ENCODE measurements at regions not wholly inside any gene's neighbourhood (a gene's known extent, or its start where the extent isn't known, plus 50 kb on each side); places are given as distances from the start of the nearest gene placed in this dataset.
"Not testable (repeated sequence)": the region's sequence is repeated elsewhere in the genome, so short reads cannot be mapped to it uniquely, and the experiment has no call there.

GRCh38 chr13:76829572-76830327 is 56.5 kb downstream of the KCTD12 start:
- H3K27me3 ChIP-seq (ENCODE audit: control insufficient read depth, insufficient read depth, low read length): no peaks in the 10 kb centered on the region

GRCh38 chr13:76828316-76828741 is 57.9 kb downstream of the KCTD12 start:
- H3K36me3 ChIP-seq (replicated peaks; ENCODE audit: control insufficient read depth, insufficient read depth, low read length): no peaks in the 10 kb centered on the region
- DNase-seq: no peak
- no peak overlapping the region for H3K4me3 ChIP-seq (ENCODE audit: insufficient read depth, low read depth, low read length)
- H3K27me3 ChIP-seq (ENCODE audit: control insufficient read depth, insufficient read depth, low read length): no peaks in the 10 kb centered on the region

More at GRCh38 chr13:76829572-76830327, 56.5 kb downstream of the KCTD12 start:
- DNase-seq: no peak
- H3K36me3 ChIP-seq (replicated peaks; ENCODE audit: control insufficient read depth, insufficient read depth, low read length): no peaks in the 10 kb centered on the region
- no peak overlapping the region for H3K4me3 ChIP-seq (ENCODE audit: insufficient read depth, low read depth, low read length)

- Histone ChIP-seq H3K27me3 (ENCODE audit: control insufficient read depth, insufficient read depth, low read length) (no peaks in the 10 kb centered on the region), H3K4me3 (ENCODE audit: insufficient read depth, low read depth, low read length) (no peak overlapping the region), H3K36me3 (replicated peaks; ENCODE audit: control insufficient read depth, insufficient read depth, low read length) (no peaks in the 10 kb centered on the region)
- no peak for DNase-seq
These were observed 59.7 kb downstream of the KCTD12 start for GRCh38 chr13:76826527-76826926.

- Histone ChIP-seq H3K4me3 (ENCODE audit: insufficient read depth, low read depth, low read length) (no peak overlapping the region), H3K36me3 (replicated peaks; ENCODE audit: control insufficient read depth, insufficient read depth, low read length) (no peaks in the 10 kb centered on the region), H3K27me3 (ENCODE audit: control insufficient read depth, insufficient read depth, low read length) (no peaks in the 10 kb centered on the region)
- no peak for DNase-seq
These were observed 60.8 kb downstream of the KCTD12 start for GRCh38 chr13:76825430-76825829.

- peak; percentile 6 for DNase-seq
- H3K27me3 ChIP-seq (ENCODE audit: control insufficient read depth, insufficient read depth, low read length): no peaks in the 10 kb centered on the region
- H3K4me3 ChIP-seq (ENCODE audit: insufficient read depth, low read depth, low read length): no peak overlapping the region
- no peaks in the 10 kb centered on the region for H3K36me3 ChIP-seq (replicated peaks; ENCODE audit: control insufficient read depth, insufficient read depth, low read length)
These were observed 62.2 kb downstream of the KCTD12 start for GRCh38 chr13:76823969-76824368.

- Histone ChIP-seq H3K36me3 (replicated peaks; ENCODE audit: control insufficient read depth, insufficient read depth, low read length) (no peaks in the 10 kb centered on the region), H3K4me3 (ENCODE audit: insufficient read depth, low read depth, low read length) (no peak overlapping the region), H3K27me3 (ENCODE audit: control insufficient read depth, insufficient read depth, low read length) (no peaks in the 10 kb centered on the region)
- no peak for DNase-seq
These were observed 63.4 kb downstream of the KCTD12 start for GRCh38 chr13:76822698-76823267.

GRCh38 chr13:76821222-76821621 is 65.0 kb downstream of the KCTD12 start:
- DNase-seq; H3K4me3 ChIP-seq (ENCODE audit: insufficient read depth, low read depth, low read length); H3K36me3 ChIP-seq (replicated peaks; ENCODE audit: control insufficient read depth, insufficient read depth, low read length); H3K27me3 ChIP-seq (ENCODE audit: control insufficient read depth, insufficient read depth, low read length): not testable (repeated sequence)

- Histone ChIP-seq H3K27me3 (ENCODE audit: control insufficient read depth, insufficient read depth, low read length) (no peaks in the 10 kb centered on the region), H3K4me3 (ENCODE audit: insufficient read depth, low read depth, low read length) (no peak overlapping the region), H3K36me3 (replicated peaks; ENCODE audit: control insufficient read depth, insufficient read depth, low read length) (no peaks in the 10 kb centered on the region)
- DNase-seq: no peak
These were observed 65.4 kb downstream of the KCTD12 start for GRCh38 chr13:76820759-76821158.

GRCh38 chr13:76816394-76816793 is 69.8 kb downstream of the KCTD12 start:
- Histone ChIP-seq H3K4me3 (ENCODE audit: insufficient read depth, low read depth, low read length) (no peak overlapping the region), H3K36me3 (replicated peaks; ENCODE audit: control insufficient read depth, insufficient read depth, low read length) (no peaks in the 10 kb centered on the region), H3K27me3 (ENCODE audit: control insufficient read depth, insufficient read depth, low read length) (no peaks in the 10 kb centered on the region)
- DNase-seq: no peak

GRCh38 chr13:76815344-76815743 is 70.9 kb downstream of the KCTD12 start:
- Histone ChIP-seq H3K4me3 (ENCODE audit: insufficient read depth, low read depth, low read length) (no peak overlapping the region), H3K27me3 (ENCODE audit: control insufficient read depth, insufficient read depth, low read length) (no peaks in the 10 kb centered on the region), H3K36me3 (replicated peaks; ENCODE audit: control insufficient read depth, insufficient read depth, low read length) (no peaks in the 10 kb centered on the region)
- DNase-seq: no peak

GRCh38 chr13:76813891-76814290 is 72.3 kb downstream of the KCTD12 start:
- no peaks in the 10 kb centered on the region for H3K27me3 ChIP-seq (ENCODE audit: control insufficient read depth, insufficient read depth, low read length)
- H3K4me3 ChIP-seq (ENCODE audit: insufficient read depth, low read depth, low read length): no peak overlapping the region
- no peak for DNase-seq
- no peaks in the 10 kb centered on the region for H3K36me3 ChIP-seq (replicated peaks; ENCODE audit: control insufficient read depth, insufficient read depth, low read length)

GRCh38 chr13:76813000-76813691 is 73.1 kb downstream of the KCTD12 start:
- no peaks in the 10 kb centered on the region for H3K36me3 ChIP-seq (replicated peaks; ENCODE audit: control insufficient read depth, insufficient read depth, low read length)
- no peak overlapping the region for H3K4me3 ChIP-seq (ENCODE audit: insufficient read depth, low read depth, low read length)
- no peaks in the 10 kb centered on the region for H3K27me3 ChIP-seq (ENCODE audit: control insufficient read depth, insufficient read depth, low read length)
- DNase-seq: no peak

GRCh38 chr13:76812206-76812897 is 73.9 kb downstream of the KCTD12 start:
- Histone ChIP-seq H3K27me3 (ENCODE audit: control insufficient read depth, insufficient read depth, low read length) (no peaks in the 10 kb centered on the region), H3K4me3 (ENCODE audit: insufficient read depth, low read depth, low read length) (no peak overlapping the region), H3K36me3 (replicated peaks; ENCODE audit: control insufficient read depth, insufficient read depth, low read length) (no peaks in the 10 kb centered on the region)
- no peak for DNase-seq

GRCh38 chr13:76809389-76809788 is 76.8 kb downstream of the KCTD12 start:
- no peaks in the 10 kb centered on the region for H3K27me3 ChIP-seq (ENCODE audit: control insufficient read depth, insufficient read depth, low read length)
- no peak for DNase-seq
- H3K36me3 ChIP-seq (replicated peaks; ENCODE audit: control insufficient read depth, insufficient read depth, low read length): no peaks in the 10 kb centered on the region
- no peak overlapping the region for H3K4me3 ChIP-seq (ENCODE audit: insufficient read depth, low read depth, low read length)
